ENCODE measurements at regions not wholly inside any gene's neighbourhood (a gene's known extent, or its start where the extent isn't known, plus 50 kb on each side); places are given as distances from the start of the nearest gene placed in this dataset.
"Not testable (repeated sequence)": the region's sequence is repeated elsewhere in the genome, so short reads cannot be mapped to it uniquely, and the experiment has no call there.

DNA sequence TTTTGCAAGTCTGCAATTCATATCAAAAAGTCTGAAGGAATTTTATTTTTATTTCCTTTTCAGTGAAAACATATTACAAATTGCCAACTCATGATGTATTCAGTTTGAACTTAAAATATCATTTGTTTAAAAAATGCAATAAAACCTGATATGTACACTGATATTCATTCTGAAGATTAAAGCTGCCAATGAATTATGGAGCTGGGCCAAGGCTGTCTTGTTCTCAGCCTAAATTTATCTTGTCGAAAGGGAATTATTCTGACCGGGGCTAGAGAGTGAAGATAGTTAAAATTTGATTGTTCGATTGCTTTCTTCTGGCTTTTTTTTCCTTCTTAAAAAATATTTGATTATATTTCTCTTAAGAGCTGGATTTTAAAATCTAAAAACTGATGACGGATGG lies 54.0 kb upstream of the RBFOX1 start:
- DNase-seq: no peak

DNA sequence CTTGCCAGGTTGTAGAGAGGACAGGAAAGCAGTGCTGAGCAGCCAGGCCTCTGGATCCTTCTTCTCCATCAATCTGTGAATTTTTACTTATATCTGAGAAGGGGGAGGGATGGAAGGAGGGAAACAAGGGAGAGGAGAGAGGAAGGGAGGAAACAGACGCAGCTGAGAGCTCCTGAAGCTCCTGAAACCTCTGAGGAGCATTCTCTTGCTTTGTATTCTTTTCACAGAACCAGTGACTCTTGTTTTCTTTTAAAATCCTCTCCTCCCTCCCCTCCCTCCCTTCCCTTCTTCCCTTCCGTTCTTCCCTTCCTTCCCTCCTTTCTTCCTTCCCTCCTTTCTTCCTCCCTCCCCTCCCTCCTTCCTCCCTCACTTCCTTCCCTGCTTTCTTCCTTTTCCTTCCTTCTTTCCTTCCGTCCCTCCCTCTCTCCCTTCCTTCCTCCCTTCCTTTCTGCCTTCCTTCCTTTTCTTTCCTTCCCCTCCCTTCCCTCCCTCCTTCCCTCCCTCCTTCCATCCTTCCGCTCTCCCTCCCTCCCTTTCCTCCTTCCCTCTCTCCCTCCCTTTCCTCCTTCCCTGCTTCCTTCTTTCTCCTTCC lies 60.0 kb upstream of the RBFOX1 start:
- DNase-seq: no peak

DNA sequence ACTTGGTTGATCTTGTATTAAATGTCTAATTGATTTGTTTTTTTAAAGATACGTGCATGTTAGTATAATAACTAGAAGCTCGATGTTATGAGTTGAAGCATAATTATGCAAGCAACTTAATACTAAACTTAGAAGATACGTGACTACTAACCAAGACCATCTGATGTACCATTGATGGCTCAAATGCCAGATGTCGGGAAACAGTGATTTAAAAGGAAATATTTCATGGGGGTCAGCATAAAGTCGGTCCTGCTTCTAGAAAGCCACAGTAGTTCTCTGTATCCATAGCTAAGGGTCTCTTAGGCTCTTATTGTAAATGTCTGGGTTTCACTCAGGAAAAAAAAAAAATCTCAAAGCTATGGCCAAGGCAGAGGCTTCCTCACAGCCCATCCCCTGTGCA lies 61.2 kb upstream of the RBFOX1 start:
- no peak for DNase-seq

DNA sequence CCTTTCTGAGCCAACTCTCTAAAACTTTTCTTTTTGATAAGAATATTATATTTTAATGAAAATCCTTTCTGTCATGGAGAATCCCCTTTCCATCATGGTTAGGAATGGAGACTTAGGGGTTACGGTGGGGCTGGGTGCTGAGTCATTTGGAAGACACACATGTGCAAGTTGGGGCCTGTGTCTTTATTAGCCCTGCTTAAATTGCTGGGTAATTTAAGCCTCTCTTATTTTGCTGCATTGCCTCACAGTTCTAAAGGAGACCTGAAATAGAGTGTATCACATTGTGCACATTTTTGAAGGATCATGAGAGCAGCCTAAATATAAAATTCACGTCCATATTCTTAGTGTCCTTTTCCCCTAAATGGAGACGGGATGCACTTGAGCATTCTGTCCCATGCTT lies 61.8 kb upstream of the RBFOX1 start:
- no peak for DNase-seq

DNA sequence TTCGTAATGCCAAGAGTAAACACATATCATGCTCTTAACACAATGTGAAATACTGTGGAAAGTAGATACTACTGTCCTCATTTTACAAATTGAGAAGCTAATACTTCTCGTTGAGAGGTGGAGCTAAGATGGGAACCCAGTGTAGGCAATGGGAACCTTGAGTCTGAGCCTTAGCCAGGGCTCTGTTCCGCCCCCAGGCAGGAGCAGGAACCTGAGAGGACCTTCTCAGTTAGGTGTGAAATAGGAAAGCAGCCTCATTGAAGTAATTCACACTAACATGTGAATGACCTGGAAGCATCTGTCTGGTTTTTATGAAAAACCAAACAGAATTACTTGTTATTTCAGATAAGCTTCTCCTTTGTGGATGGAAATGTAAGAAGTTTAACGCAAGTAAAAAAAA lies 62.6 kb upstream of the RBFOX1 start:
- no peak for DNase-seq

DNA sequence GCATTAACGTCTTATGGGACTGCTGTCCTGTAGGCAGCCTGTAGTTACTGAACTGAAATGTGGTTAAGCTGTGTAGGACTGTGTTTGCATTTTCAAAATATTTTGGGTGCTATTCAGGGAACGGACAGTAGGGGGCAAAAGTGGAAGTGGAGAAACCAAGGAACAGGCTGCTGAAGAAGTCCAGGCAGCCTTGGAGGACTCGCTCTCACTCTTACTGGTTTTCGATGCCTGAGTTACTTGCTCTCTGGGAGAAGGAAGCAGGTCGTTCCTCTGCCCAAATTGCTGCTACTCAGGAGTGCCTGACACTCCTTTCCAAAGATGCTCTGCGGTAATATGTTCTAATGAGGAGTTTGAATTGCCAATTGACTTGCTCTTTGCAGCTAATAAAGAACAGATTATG lies 64.5 kb upstream of the RBFOX1 start:
- DNase-seq: peak; percentile 49

DNA sequence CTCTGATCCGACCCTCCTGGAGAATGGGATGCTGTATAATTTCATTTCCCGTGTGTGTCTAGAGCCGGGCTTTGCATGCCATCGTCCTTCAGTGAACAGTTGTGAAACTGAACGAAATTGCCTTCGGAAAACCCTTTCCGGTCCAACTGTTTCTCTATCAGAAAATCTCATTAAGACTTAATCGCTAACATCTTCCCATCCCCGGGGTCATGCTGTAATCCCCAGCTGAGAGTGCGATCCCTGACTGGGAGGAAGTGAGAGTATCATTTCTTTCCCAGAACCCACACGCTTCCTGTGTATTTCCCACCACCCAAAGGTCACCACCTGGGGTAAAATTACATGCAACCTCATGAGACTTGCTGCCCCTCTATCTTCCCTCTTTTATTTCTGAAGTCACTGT lies 75.6 kb upstream of the RBFOX1 start:
- DNase-seq: no peak

DNA sequence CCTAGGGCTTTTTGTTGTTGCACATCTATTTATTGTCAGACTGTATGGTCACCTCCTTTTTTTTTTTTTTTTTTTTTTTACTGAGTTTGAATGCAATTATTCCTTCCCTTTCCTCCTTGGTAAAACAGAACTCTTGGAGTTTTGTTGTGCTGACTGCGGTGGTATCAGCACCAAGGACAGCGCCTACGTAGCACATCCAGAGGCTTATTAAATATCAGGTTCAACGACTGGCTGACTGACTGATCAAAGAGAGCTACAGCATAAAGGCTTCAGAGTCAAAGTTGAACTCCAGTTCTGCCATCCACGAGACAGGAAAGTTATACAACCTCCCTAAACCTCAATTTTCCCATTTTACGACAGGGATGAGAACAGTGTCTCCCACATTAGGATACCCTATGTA lies 86.1 kb upstream of the RBFOX1 start:
- DNase-seq: no peak

DNA sequence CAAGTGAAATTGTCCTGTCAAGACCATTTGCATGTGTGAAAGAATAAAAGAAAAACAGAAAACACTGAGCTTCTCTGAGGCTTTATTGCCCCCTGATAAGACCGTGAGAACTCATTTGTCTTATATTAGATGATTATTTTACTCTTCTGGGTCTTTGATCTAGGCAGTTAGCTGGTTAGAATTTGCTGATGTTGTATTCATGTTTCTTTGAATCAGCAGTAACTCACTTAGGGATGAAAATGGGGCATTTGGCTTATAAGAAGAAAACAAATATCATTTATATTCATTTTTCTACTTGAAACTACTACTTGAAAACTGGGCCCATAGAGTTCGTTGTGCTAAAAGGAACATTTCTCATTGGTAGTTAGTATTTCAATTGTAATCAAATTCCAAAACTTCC lies 93.1 kb upstream of the RBFOX1 start:
- DNase-seq: no peak

DNA sequence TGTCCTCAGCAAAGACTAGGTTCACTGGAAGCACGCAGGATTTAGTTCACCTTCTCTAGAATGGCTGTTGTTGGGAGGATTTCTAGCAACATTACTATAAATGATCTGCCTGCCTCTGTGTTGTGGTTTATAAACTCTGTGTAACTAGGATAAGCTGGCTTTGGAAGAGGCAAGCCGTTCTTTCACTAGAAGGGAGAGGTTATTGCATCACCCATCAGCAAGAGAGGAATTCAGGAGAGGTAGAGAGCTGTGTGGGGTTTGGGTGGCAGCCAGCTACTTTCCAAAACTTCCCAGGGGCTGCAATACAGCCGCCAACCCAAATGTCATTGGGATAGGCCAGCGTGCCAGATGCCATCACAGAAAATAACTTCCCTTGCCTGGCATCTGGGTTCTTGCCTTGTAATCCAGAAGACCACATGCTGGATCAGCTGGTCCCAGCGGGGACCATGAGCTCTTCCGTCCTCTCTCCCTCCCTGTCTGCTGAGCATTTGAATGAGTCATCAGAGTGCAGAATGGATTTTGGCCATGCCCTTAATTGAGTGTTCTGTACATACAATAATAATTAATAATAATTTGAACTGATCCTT lies 95.7 kb upstream of the RBFOX1 start:
- DNase-seq: no peak

DNA sequence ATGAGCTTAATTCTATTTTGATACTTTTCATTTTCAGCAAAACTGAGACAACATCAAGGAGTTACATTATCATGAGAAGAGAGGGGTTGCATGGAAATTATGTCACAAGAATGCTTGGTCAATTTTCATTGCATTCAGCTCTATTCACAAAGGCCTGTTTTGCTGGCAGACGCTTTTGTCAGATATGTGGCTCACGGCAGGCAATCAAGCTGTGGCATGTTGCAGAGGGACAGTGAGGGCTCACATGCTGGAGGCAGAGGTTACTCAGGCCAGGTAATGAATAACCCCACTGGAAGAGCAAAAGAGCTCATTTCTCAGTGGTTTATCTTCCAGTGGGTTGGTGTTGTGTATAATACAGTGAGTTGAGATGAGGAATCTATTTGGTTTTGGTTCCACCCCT lies 98.7 kb upstream of the RBFOX1 start:
- no peak for DNase-seq

DNA sequence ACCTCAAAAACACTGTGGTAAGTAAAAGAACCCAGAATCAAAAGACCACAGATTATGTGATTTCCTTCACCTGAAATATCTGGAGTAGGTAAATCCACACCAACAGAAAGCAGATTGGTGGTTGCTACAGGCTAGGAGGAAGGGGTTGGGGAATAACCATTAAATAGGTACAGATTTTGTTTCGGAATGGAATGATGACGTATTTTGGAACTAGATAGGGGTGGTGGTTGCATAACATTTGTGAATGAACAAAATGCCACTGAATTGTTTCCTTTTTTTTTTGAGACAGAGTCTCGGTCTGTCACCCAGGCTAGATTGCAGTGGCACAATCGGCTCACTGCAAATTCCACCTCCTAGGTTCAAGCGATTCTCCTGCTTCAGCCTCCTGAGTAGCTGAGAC lies 100.9 kb upstream of the RBFOX1 start:
- DNase-seq: no peak

DNA sequence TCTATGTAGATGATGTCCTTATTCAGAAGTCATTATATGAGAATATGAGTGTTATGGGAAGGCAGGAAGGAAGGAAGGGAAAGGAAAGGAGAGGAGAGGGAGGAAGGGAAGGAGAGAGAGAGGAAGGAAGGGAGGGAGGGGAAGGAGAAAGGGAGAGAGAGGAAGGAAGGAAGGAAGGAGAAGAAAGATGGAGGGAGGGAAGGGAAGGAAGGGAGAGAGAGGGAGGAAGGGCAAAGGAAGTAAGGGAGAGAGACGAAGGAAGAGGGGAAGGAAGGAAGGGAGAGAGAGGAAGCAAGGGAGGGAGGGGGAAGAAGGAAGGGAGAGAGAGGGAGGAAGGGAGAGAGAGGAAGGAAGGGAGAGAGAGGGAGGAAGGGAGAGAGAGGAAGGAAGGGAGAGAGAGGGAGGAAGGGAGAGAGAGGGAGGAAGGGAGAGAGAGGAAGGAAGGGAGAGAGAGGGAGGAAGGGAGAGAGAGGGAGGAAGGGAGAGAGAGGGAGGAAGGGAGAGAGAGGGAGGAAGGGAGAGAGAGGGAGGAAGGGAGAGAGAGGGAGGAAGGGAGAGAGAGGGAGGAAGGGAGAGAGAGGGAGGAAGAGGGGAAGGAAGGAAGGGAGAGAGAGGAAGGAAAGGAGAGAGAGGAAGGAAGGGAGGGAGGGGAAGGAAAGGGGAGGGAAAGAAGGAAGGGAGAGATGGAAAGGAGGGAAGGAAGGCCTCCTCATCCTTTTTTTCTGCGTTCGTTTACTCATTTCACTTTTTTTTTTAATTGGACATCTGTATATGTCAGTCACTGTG lies 103.0 kb upstream of the RBFOX1 start:
- not testable (repeated sequence) for DNase-seq

DNA sequence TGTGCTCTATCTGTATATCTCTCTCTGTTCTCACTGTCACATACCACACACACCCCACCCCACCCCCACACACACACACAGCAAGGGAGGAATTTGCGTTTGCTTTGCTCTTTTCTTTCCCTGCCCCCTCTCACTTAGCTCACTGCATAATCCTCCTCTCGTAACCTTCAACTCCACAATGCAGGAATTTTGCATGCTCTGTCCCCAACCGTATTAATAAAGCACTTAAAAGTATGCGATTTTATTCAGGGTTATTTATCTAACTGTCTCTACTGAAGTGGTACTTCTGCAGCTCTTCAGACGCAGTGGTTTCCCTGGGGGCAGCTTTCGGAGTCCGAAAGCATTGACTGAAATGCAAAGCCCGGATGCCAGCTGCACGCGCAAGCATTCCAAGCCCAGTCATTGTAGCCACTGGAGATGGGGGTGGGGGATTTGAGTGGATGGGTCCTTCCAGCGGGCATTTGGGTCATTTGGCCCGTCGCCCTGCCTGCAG lies 105.4 kb upstream of the RBFOX1 start:
- DNase-seq: no peak

DNA sequence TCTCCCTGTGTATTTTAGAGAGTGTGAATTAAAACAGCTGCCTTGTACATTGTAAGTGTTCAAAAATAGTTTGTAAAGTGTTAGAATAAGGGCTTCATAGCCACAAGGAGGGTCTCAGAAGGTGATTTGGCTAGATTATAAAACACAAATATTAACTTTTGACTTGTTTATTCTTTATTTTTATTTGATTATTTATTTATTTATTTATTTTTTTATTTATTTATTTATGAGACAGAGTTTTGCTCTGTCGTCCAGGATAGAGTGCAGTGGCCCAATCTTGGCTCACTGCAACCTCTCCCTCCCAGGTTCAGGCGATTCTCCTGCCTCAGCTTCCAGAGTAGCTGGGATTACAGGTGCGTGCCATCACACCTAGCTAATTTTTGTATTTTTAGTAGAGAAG lies 111.5 kb upstream of the RBFOX1 start:
- DNase-seq: no peak

DNA sequence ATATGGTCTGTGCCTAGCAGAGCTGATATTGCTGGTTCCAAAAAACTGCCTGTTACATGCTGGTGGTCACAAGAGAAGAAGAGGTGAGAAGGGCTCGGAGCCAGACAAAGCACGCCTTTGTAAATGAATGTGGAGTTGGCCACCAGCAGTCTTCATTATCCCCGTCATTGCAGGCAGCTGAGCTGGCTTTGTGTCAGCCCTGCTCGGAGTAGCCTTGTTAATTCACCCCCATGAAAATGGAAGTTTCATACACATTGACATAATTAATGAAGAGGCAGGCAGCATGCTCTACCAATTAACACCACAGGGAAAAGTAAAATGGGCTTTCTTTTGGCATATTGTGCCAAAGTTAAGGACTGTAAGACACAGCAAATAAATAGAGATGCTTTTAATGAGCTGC lies 113.7 kb upstream of the RBFOX1 start:
- no peak for DNase-seq

DNA sequence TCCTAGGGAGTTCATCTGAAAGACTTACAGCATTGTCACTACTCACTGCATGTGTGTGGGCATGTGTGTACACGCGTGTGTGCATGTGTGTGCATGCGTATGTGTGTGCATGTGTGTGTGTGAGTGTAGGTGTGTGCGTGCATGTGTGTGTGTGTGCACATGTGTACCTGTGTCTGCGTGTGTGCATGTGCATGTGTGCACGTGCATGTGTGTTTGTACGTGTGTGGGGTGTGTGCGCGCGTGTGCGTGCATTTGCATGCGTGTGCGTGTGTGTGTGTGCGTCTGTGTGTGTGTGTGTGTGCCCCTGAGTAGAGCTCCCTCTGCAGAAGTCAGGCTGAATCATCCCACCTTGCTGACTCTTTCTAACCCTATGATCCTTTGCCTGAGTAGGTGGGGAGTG lies 114.8 kb upstream of the RBFOX1 start:
- DNase-seq: no peak

DNA sequence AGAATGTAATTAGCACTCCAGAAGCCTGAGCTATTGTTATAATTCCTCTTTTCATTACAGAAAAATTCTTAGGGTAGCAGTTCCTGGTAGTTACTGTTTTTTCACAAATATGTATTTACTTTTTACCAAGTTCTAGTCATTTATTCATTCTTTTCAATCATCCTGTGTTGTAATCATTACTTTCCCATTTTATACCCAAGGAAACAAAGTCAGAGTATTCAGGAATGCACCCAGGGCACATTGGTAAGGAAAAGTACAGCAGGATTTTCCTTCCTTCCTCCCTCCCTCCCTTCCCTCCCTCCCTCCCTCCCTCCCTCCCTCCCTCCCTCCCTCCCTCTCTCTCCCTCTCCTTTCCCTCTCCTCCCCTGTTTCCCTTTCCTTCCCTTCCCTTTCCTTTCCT lies 115.9 kb upstream of the RBFOX1 start:
- no peak for DNase-seq

DNA sequence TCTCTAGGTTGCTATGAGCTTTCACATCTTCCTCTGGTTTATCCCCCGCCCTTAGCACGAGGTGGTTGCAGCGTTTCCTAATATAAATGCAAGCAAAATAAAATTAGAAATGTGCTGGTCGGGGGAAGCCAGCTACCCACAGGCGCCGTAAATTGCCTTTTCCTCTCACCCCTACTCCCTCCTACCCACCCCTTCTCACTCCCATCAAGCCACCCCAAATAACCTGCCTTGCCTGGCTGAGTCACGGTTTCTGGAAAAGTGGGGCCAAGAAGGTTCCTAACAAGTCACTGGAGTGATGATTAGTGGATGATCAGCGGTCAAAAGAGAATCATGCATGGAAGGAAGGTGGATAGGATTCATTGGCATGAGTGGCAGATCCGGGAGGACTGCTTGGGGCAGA lies 120.9 kb upstream of the RBFOX1 start:
- DNase-seq: no peak

DNA sequence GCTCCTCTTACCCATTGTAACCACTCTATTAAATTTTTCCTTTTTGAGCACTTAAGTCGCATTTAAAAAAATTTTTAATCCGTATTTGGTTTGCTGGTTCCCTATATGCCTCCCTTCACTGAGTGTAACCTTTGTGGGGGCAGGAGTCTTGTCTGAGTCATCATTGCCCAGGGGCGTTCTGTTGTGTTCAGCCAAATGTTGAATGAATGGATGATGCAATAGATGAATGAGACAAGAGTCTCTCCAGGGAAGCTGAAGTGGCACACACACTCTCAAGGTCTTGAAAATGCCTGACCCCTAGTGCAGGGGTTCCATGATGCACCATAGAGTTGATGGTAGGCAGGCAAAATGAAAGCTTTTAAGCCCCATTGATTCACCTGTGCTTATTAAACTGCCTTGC lies 123.0 kb upstream of the RBFOX1 start:
- DNase-seq: no peak

DNA sequence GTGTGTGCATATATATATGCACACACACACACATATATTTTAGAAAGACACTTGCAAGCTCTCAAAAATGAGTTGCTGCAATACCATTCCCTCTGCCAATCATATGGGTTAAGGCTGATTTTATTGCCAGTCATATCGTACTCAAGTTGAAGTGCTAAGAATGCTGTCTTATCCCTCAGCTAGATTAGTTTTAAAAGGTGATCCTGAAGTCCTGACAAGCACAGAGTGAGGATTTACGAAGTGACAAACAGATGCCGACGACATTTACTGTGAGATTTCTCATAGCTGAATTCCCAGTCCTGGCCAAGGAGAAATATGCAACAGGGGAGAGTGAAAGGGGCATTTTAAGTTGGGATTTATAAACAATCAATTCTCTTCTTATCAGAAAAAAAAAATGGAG lies 126.2 kb upstream of the RBFOX1 start:
- no peak for DNase-seq

DNA sequence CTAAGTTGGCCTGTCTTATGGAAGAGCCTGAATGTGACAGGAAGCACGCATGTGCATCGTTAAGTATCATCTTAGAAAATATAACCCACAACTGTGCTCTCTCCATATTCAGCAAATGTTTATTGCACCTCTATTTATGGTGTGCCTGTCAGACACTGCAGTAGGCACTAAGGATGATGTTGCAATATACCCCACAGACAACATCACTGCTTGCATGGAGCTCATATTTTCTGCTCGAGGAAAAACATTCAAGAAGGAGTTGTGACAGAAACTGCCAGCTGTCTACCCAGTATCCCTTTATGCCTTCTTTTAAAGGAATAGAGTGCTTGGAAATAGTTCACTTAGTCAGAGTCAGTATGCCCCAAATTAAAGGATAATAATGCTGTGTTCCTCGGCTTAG lies 132.3 kb upstream of the RBFOX1 start:
- no peak for DNase-seq

DNA sequence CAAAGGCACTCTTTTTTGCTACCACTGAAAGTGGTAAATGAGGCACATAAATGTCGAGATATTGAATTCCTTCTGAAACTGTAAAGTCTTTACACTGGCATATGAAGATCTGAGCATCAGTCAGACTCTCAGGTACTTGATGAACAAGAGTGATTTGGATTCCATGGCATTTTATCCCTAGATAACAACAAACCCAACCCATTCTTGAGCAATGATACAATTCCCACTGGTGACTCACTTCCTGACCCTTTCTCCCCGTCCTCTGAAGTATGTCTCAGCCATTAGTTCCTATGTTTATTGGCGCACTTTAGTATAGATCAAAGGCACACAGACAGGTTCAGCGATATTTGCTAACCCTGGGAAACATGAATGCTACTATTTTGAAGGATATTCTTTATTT lies 147.0 kb upstream of the RBFOX1 start:
- DNase-seq: no peak

DNA sequence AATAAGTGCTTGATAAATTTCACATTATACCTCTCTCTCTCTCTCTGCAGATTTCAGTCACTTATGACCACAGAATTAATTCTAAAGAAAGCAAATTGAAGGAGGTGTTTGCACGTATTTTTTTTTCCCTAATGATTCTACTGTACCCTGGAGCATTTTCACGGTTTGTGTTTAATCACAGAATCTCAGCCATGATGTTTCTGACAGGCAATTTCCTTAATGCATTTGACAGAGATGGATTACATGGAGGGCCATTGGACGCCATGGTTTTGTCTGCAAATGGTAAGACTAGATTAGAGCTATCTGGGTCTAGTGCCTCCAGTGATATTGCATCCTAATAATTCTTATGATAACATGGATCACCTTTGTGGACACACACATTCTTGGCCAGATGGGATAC lies 147.5 kb upstream of the RBFOX1 start:
- no peak for DNase-seq

DNA sequence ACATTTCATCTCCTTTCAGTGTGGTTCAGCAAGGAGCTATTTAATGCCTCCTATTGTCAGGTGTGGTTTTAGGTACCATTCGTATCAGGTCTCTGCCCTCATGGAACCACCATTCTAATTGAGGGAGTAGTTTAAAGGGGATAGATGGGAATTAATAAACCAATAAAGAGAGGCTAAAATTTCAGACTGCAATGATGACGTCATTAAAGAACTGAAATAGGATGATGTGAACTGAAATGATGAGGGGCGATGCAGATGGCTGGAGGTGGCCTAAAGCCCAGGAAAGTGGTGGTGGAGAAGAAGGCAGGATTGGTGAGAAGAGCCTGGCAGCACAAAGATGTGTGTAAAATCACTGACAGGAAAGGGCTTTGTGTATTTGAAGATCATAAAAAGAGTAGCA lies 148.9 kb upstream of the RBFOX1 start:
- DNase-seq: no peak

Data from suppressor macrophage treated with lipopolysaccharide for 4 hours (primary cell).